GM19025 (cell line): ENCODE measurements at regions not wholly inside any gene's neighbourhood (a gene's known extent, or its start where the extent isn't known, plus 50 kb on each side); places are given as distances from the start of the nearest gene placed in this dataset.

Experiments used
- ATAC-seq: cut with Tn5 transposase; IDR thresholded peaks from one replicate; pipeline ENCODE4 v1.9.1; 2021; ENCODE audit warnings: mild to moderate bottlenecking, low read depth, moderate library complexity; ENCODE audit not compliant: unreplicated experiment

DNA sequence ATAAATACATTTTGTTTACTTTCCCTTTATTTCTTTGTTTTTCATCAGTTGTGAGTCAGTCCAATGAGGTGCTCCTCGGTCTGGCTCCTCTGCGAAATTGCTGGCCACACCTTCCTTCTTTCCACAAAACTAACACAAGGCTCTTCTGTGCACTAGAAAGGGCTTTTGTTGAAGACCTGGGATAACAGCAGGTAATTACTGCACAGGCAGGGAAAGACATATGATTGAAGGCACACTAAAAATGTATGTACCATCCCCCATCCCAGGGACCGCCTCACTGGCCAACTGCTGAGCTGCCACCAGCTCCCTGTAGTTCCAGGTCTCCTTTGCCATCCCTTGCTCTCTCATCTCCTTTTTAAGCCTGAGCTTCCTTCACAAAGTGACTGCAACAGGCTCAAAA, 180.5 kb downstream of the EFNB2 start:
- ATAC-seq, result no peak

DNA sequence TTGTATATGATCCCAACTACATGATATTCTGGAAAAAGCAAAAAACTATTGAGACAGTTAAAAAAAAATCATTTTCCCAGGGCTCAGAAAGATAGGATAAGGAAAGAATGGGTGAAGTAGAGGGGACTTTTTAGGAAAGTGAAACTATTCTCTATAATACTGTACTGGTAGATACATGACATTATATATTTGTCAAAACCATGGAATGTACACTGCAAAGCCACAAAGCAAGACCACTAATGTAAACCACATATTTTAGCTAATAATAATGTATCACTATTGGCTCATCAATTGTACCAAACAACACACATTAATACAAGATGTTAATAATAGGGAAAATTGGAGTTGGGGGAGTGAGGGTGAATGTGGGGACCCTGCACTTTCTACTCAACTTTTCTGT, 182.6 kb downstream of the EFNB2 start:
- ATAC-seq, result no peak

DNA sequence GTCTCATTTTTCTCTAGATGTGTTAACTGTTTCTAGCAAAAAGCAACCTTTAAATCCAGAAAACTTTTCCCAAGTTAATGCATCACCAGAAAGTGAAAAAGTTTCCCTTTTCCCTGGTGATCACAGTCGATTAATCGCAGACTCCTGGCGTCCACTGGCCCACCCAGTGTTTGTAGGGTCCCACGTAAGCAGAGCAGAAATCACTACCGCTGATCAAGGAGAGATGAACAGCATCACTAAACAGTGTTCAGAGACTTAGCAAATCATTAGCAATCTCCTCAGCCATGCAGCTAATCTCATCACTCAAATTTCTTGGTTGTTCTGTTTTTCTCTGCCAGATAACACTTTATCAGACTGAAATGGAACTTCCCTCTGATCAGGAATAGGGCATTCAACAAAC, 184.2 kb downstream of the EFNB2 start:
- ATAC-seq, result no peak

DNA sequence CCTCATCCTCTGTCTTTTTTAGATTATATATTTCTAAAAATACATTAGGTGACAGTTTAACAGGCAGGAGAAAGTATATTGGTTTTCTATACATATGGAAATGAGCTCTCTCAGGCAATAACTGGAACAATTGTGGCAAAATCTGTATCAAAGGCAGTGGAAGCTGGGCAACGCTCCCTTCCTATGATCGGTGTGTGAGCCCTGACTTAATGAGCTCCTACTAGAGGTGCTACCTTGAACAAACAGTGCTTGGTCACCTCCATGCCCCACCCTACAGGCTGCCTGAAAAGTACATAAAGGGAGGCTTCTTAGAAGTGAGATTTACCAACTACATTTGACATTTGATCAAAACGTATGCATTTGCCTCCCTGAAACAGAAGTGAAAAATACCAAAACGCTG, 185.3 kb downstream of the EFNB2 start:
- ATAC-seq, result no peak

DNA sequence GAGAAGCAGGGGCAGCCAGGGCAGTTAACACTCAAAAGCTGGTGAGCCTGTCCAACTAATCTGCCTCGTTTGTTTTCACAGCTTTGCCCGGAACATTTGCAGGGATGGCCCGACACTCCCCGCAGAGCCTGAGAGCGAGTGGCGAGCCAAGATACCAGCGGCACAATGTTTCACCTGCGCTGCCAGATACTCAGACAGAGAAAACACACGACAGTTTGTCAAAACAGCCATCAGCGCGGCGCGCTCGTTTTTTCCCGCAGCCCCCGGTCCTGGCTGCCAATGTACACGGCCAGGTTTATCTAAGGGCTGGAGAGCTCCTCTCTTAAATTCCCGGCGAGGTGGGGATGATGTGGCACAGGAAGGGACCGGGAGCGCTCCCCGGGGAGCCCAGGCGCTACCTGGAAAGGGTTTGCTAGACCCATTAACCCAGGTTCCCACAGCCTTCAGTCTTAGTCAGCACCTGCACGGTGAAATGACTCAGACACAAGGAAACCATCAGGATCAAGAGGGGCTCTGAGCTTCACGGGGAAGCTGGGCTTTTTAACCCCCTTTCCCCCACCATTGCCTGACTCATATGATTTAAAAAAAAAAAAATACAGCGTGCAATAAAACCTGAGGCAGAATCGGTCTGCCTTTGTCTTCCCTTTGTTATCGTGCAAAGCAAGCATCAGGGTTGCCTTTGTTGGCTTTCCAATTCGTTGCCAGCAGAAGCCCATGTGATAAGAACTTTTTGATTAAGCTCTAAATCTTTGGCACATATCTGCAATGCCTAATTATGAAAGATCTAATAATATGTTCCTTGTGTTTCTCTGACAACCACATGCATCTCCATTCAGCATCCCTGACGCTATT, 186.2 kb downstream of the EFNB2 start:
- ATAC-seq, result no peak

DNA sequence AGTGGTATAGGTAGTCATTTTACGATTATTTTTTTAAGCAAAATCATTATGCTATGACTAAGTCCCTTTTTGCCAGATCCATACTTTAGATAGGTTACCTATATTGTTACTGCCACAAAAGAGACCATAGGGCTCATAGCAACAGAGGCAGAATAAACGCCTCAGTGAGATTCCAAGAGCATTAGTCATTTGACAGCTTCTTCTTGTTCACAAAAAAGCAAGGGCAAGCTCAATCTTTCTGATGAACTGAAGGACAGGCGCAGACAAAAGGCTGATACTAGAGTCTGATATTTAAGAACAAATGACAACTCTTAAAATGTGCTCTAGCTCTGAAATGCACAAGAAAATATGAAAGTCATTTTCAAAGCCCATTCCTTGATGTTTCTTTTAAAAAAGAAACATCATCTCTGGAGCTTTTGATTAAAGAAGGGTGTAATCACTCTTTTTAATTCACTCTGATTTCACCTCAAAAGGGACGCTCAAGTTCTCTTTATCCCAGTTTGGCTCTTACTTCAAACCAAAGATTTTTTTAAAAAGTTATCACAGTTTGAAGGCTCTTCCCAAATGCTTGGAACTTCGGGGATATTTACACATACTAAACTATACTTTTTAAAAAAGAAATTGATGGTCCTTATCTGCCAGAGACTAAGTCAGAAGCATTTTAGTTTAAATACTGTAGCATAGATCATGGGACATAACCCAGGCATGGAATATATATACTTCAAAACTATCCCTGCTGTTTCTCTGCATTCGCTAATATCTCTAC, 187.2 kb downstream of the EFNB2 start:
- no peak for ATAC-seq

DNA sequence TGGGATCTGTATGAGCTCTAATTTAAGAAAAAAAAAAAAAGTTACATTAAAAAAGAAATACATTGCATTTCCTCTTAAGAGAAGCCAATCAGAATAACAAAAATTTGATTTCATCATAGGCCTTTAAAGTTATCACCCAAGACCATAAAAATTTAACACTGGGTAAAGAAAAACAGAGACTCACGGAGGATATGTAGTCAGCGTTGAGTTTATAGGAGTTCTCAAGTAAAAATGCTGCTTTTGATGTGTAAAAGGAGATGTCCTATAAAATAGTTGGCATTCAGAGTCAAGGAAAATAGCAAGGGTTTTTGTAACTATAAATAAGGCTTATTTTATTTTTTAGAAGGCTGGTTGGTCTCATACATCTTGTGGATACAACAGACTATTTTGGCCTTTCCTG, 191.1 kb downstream of the EFNB2 start:
- ATAC-seq, result no peak

DNA sequence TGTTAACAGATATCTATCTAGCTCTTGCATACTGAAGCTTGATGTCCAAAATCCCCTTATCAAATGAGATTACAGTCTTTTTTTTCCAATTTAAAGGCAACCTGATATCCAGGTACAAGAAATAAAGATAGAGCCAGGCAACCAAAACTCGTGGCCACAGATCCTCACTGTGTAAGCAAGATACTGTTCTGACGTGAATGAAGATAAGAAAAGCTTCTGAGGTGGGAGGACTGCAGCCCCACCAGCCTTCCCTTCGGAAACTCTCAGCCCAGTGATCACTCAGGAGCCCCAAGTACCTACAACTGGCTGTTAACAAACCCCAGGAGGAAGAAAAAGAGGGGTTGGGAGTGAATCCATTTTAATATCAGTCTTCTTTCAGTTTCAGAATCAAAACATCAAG, 191.6 kb downstream of the EFNB2 start:
- ATAC-seq, result no peak

DNA sequence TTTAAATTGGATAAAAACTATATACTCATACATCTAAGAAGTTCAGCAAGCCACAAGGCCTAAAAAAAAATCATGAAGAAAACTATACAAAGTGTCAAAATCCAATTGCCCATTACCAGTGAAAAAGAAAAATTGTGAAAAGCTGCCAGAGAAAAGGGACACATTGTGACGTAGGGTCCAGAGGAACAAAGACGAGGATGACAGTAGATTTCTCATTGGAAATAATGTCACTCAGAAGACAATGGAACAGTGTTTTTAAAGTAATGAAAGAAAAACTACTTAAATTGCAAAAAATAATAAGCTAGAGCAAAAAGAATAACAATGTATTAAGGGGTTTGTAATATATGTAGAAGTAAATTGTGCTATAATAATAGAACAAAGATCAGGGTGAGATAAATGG, 195.2 kb downstream of the EFNB2 start:
- no peak for ATAC-seq

DNA sequence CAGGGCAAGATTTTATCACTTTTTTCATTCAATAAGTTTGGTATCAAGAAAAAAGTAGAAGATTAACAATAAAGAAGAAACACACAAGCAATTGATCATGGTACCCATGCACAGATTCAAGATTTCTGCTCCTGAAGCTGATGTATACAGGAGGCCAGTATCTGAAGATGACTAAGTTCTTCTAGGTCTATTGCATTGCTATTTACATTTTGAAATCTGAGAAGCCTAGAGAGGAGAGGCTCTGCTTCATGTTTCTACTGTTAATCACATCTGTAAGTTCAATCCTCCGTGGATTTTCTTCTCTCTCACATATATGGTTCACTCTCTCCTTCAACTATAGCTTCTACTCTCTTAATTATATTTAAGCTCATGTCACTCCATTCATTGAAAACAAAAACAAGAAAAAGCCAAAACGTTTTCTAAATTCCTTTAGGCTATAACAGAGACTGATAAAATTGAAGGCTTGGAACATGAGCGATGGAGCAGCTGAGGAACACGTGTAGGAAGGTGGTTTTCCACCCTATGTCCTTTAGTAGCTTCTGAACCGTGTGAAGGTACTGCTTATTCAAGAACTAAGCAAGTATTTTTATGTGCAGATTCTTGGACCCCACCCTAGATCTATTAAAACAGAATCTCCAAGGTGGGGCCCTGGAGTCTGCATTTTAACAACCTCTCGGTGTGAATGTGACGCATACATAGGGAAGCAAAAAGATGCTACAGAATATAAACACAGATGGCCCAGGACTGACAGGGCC, 198.2 kb downstream of the EFNB2 start:
- no peak for ATAC-seq

DNA sequence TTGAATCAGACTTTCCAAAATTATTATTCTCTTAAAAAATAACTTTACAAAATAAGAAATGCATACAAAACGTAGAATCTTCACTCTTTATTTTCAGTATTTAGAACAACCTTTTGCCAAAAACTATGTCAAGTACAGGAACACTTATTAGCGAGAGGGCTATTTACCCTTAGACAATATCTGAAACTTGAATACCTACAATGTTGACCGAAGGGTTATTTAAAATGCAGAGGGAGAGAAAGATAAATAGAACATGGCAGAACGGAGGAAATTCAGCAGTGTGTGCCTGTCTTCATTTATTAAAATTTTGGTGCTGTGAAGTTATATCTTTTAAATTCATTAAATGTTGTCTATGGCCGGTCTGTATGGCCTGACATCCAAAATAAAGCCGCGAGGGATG, 198.8 kb downstream of the EFNB2 start:
- no peak for ATAC-seq

DNA sequence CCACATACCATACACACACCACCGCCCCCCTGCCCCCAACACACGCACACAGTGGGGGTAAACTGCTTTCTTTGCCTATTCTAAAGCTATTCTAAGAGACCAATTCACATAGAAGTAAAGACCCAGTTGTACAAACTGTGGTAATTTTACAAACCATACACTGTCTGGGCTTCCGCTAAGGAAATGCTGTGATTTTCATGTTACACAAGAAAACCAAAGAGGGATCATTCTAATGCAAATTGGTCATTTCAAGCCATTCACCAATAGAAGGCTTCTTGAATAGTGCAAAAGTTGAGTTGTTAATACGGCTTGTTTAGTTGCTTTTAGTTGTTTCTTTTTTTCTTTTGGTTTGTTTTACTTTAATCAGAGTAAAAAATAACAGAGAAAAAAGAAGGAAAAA, 202.8 kb downstream of the EFNB2 start:
- ATAC-seq, result no peak

DNA sequence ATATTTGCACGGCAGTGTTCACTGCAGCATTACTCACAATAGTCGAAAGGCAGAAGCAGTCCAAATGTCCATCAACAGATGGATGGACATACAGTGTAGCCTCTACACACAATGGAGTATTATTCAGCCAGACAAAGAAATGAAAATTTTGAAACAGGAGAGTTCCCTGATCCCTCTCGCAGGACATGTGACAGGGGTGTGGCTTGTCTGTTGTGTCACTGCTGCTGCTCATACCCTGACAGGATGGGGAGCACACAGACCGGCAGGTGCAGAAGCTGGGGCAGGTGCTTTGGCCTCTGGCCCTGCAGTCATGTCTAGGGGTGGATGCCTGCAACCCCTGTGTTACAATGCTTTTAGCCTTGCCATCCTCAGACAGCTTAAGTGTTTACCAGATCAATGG, 204.3 kb downstream of the EFNB2 start:
- ATAC-seq, result no peak

DNA sequence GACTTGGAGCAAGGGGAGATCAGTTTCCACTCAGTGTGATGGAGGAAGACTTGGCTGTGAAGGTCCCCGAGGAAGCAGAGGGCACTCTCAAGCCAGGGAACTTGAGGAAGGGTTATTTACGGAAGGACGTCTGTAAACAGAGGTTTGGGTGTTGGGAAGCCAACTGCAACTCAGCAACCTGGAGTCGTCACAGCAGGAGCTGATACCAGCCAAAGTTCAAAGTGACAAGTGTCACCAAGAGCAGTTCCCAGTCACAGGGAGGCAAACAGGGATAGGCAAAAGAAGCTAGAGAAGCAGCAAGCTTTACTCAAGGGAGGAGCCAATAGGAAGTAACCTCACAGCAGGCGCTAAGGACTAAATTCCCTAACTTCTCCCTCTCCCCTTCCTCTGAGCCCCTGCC, 205.5 kb downstream of the EFNB2 start:
- no peak for ATAC-seq

DNA sequence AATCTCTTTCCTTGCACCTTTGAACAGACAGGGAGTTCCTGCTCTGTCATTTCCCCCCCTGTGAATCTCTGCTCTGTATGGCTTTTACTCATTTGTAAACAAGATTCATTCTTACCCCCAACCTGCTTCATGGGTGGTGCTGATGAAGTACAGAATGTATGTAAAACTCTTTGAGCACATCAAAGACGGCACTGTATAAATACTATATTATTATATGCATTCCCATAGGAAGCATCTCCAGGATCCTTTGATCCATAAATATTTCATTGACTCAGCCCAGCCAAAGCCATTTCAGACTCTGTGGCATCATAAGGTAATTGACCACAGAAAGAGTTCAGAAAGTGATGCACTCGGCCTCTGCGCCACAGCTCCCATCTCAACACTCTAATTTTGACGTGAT, 208.7 kb downstream of the EFNB2 start:
- no peak for ATAC-seq

DNA sequence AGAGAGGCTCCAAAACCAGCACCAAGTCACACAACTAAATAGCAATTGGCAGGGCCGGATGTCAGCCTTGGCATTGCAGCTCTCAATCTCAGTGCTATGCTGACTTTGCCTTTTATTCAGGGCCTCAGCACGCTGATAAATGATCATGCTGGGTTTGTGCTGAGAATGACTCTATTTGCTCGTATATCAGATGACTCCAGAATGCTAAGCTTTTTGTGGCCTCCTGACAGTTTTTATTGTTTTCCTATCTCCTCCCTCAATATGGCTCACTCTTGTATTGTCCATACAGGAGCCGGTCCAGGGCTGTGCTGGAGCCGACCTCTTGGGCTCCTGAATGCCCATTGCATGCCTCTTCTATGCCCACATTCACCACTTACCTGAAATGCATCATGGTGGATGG, 211.0 kb downstream of the EFNB2 start:
- no peak for ATAC-seq

DNA sequence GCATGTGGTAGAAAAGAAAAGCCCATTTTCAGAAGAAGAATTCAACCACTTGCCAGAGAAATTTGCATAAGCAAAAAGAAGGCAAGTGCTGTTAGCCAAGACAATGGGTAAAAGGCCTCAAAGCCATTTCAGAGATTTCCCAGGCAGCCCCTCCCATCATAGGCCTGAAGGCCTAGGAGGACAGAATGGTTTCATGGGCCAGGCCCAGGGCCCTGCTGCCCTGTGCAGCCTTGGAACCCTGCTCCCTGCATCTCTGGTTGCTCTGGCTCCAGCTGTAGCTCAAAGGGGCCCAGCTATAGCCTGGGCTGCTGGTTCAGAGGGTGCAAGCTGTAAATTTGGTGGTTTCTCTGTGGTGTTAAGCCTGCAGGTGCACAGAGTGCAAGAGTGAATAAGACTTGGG, 212.8 kb downstream of the EFNB2 start:
- ATAC-seq, result no peak

DNA sequence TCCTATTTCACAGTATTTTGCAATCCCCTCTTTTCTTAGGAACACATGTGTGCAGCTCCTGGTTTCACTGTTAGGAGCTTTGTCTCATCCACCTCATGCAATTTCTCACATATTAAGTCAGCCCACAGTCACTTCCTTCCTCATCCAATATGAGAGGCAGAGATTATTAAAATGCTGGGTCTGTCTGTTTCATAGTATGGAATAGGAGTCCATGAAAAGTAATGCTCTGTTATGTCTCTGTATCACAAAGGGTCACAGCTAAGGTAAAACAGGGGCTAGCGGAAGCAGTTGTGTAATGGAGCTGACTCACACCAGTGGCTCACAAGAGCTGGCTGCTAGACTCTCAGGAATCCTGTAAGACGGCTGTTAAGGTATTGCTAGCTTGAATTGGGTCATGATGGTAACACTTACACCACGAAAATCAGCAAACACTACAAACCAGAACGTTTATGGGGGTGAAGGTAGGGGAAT, 216.5 kb downstream of the EFNB2 start:
- no peak for ATAC-seq

DNA sequence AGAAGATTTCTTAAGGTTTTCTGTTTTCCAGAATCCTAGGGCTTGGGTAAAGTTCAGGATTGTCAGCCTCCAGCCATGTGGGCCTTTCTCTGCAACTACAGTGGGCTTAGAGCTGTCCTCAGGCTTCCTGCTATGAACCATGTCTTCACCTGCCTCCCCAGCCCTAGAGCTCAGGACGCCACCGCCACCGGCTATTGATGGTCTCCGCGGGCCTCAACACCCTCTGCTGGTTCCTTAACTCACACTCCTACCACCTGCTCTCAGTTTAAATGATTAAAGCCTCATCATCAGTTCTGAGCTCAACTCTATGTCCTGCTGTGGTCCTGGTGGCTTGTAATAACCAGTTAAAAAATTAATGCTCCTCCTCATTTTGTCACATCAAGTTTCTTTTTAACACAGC, 221.0 kb downstream of the EFNB2 start:
- ATAC-seq, result no peak

DNA sequence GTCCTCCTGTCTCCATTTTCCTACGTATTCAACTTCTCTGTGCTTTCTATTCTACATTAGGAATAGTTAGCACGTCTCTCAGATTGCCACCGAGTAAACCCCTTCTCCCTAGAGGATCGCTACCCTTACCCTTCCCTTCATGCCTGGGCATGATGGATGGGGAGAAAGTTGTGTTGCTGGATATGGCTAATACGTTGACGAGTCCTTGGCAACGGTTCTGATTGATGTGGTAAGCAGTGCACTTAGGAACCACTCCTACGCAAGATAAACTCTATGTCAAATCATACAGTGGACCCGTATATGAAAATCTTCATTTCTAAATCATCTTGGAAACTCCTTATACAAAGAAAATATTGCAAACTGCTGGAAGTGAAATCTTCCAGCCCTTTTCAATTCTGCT, 224.5 kb downstream of the EFNB2 start:
- ATAC-seq, result no peak

DNA sequence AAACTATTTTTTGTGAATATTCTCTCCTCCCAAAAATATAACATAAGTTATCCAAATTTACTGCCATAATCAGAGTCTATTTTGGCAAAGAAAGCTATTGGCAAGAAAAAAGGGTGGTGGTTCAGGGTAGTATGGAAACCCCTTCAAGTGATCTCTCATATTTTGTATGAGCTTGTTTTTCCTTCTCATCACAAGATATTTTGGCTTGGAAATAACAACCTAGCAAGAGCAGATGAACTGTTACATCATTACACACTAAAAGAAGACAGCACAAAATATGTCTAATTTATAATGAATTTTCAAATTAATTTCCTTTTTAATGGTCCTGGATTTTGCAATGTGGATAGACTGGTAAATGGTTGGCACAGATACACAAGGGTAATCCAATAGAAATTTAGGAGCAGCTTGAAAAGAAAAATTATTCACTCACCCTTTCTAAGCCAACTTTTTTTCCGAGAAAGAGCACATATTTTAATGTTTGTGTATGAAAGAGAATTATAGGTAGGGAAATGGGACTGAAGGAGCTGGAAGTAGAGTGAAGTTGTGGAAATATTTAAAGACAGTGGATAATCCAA, 225.1 kb downstream of the EFNB2 start:
- no peak for ATAC-seq
